ENCODE measurements at regions not wholly inside any gene's neighbourhood (a gene's known extent, or its start where the extent isn't known, plus 50 kb on each side); places are given as distances from the start of the nearest gene placed in this dataset.

GRCh38 chr9:120071760-120072159 lies 508.2 kb downstream of the CDK5RAP2 start:
- H3K9me3 Mint-ChIP-seq = no peaks in the 10 kb centered on the region
- H3K4me3 Mint-ChIP-seq = no peak overlapping the region

GRCh38 chr9:120066315-120066714 lies 513.7 kb downstream of the CDK5RAP2 start:
- no peak overlapping the region for H3K27ac Mint-ChIP-seq
- DNase-seq = no peak
- H3K4me1 Mint-ChIP-seq (ENCODE audit: low read depth) = no peaks in the 10 kb centered on the region
- peaks cover 1 to 2% of the 10 kb centered on the region in 2 donors for H3K9me3 Mint-ChIP-seq
- H3K4me3 Mint-ChIP-seq = no peak overlapping the region
- no peaks in the 10 kb centered on the region for H3K36me3 Mint-ChIP-seq (ENCODE audit: insufficient read depth in 2 of 2)
- H3K27me3 Mint-ChIP-seq (ENCODE audit: low read depth) = no peaks in the 10 kb centered on the region
- no peak for ATAC-seq (replicated peaks in 1 of 2)

More at GRCh38 chr9:120071760-120072159, 508.2 kb downstream of the CDK5RAP2 start:
- DNase-seq (no peak), ATAC-seq (replicated peaks in 1 of 2) (no peak)
- Mint-ChIP-seq H3K36me3 (ENCODE audit: insufficient read depth in 2 of 2) (no peaks in the 10 kb centered on the region), H3K4me1 (ENCODE audit: low read depth) (no peaks in the 10 kb centered on the region), H3K27me3 (ENCODE audit: low read depth) (no peaks in the 10 kb centered on the region), H3K27ac (no peak overlapping the region)

DNA sequence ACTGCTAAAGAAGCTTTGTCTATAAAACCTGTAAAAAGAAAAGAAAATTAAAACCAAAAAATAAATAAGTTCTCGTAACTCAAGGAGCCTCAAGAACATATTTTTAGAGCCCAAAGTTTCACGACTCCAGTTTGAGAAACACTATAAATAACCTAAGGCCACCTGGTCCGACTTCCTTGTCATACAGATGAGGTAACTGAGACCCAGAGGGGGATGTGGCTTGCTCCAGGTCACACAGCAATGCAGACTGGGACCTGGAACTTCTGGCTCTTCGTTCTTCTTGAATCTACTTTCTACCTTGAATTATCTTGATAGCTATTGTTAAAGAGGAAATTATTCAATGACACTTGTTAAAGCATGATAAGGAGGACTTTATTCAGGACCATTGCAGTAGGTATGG lies 514.8 kb downstream of the CDK5RAP2 start:
- DNase-seq (no peak), ATAC-seq (replicated peaks in 1 of 2) (no peak)
- H3K27ac Mint-ChIP-seq = no peak overlapping the region
- H3K4me3 Mint-ChIP-seq = no peak overlapping the region
- no peaks in the 10 kb centered on the region for H3K36me3 Mint-ChIP-seq (ENCODE audit: insufficient read depth in 2 of 2)
- H3K9me3 Mint-ChIP-seq = peaks cover 1 to 2% of the 10 kb centered on the region in 2 donors
- H3K4me1 Mint-ChIP-seq (ENCODE audit: low read depth) = no peaks in the 10 kb centered on the region
- H3K27me3 Mint-ChIP-seq (ENCODE audit: low read depth) = no peaks in the 10 kb centered on the region

GRCh38 chr9:120045011-120045410 lies 535.0 kb downstream of the CDK5RAP2 start:
- H3K36me3 Mint-ChIP-seq (ENCODE audit: insufficient read depth in 2 of 2) = no peaks in the 10 kb centered on the region
- H3K4me3 Mint-ChIP-seq = no peak overlapping the region
- ATAC-seq (replicated peaks in 1 of 2) (no peak), DNase-seq (no peak)
- H3K9me3 Mint-ChIP-seq = peaks cover 0 to 4% of the 10 kb centered on the region in 2 donors
- H3K27me3 Mint-ChIP-seq (ENCODE audit: low read depth) = no peaks in the 10 kb centered on the region
- no peaks in the 10 kb centered on the region for H3K4me1 Mint-ChIP-seq (ENCODE audit: low read depth)
- no peak overlapping the region for H3K27ac Mint-ChIP-seq

- Mint-ChIP-seq H3K4me3 (no peak overlapping the region), H3K27ac (no peak overlapping the region), H3K9me3 (peaks cover 0 to 4% of the 10 kb centered on the region in 2 donors), H3K36me3 (ENCODE audit: insufficient read depth in 2 of 2) (no peaks in the 10 kb centered on the region), H3K4me1 (ENCODE audit: low read depth) (no peaks in the 10 kb centered on the region), H3K27me3 (ENCODE audit: low read depth) (no peaks in the 10 kb centered on the region)
- ATAC-seq (replicated peaks in 1 of 2) (no peak), DNase-seq (no peak)
Observed at GRCh38 chr9:120043448-120043847, 536.5 kb downstream of the CDK5RAP2 start.

DNA sequence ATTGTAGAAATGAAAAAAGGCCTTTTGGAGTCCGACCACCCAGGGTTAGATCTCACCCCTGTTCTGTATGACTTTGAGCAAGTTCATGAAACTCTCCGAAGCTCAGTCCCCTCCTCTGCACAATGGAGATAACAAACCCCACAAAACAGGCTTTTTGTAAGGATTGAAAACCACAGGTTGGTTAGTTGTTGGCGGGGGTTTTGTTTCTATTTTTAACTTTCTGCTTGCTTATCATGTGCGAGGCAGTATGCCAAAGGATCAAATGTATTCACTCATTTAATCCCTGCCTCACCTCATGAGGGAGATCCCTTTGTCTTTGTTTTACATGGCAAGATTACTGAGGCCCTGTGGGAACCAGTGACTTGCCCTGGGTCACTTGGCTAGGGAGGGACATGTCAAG lies 539.1 kb downstream of the CDK5RAP2 start:
- H3K4me1 Mint-ChIP-seq (ENCODE audit: low read depth) = no peaks in the 10 kb centered on the region
- ATAC-seq (replicated peaks in 1 of 2) (no peak), DNase-seq (no peak)
- H3K27me3 Mint-ChIP-seq (ENCODE audit: low read depth) = no peaks in the 10 kb centered on the region
- H3K27ac Mint-ChIP-seq = no peak overlapping the region
- peaks cover 0 to 4% of the 10 kb centered on the region in 2 donors for H3K9me3 Mint-ChIP-seq
- H3K4me3 Mint-ChIP-seq = no peak overlapping the region
- no peaks in the 10 kb centered on the region for H3K36me3 Mint-ChIP-seq (ENCODE audit: insufficient read depth in 2 of 2)

DNA sequence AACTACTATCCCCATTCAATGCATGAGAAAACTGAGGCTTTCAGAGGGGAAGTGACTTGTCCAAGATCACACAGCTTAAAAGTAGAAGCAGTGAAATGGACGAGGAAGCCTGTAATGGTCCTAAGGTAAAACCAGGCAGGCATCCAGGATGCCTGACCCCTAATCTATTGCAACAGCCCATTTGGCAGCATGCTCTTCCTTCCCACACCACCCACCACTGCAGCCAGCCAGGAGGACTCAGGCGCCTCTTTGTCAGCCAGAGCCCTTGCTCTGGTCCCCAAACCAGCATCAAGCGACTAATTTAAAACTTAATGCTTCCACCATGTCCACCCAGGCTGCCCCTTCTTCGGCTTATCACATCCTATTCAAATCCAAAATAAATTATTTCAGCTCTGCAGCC lies 541.6 kb downstream of the CDK5RAP2 start:
- Mint-ChIP-seq H3K36me3 (ENCODE audit: insufficient read depth in 2 of 2) (no peaks in the 10 kb centered on the region), H3K4me1 (ENCODE audit: low read depth) (no peaks in the 10 kb centered on the region), H3K9me3 (no peaks in the 10 kb centered on the region), H3K27me3 (ENCODE audit: low read depth) (no peaks in the 10 kb centered on the region), H3K4me3 (no peak overlapping the region), H3K27ac (no peak overlapping the region)
- DNase-seq (no peak), ATAC-seq (replicated peaks in 1 of 2) (no peak)

DNA sequence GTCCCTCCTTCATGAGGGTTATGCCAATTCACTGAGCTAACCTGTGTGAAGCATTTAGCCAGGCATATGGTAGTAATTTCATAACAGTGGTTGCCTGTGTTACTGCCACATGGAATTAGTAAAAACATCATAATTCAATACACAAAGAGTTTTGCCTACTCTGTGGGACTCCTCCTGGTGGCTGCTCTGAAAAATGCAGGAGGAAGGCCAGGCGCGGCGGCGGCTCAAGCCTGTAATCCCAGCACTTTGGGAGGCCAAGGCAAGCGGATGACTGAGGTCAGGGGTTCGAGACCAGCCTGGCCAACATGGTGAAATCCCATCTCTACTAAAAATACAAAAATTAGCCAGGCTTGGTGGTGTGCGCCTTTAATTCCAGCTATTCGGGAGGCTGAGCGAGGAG lies 547.3 kb downstream of the CDK5RAP2 start:
- no peaks in the 10 kb centered on the region for H3K9me3 Mint-ChIP-seq
- H3K4me3 Mint-ChIP-seq = no peak overlapping the region
- no peak overlapping the region for H3K27ac Mint-ChIP-seq
- no peaks in the 10 kb centered on the region for H3K4me1 Mint-ChIP-seq (ENCODE audit: low read depth)
- DNase-seq = no peak
- ATAC-seq (replicated peaks in 1 of 2) = no peak
- H3K27me3 Mint-ChIP-seq (ENCODE audit: low read depth) = no peaks in the 10 kb centered on the region
- no peaks in the 10 kb centered on the region for H3K36me3 Mint-ChIP-seq (ENCODE audit: insufficient read depth in 2 of 2)

- DNase-seq (no peak), ATAC-seq (replicated peaks in 1 of 2) (no peak)
- H3K4me1 Mint-ChIP-seq (ENCODE audit: low read depth) = no peaks in the 10 kb centered on the region
- no peaks in the 10 kb centered on the region for H3K36me3 Mint-ChIP-seq (ENCODE audit: insufficient read depth in 2 of 2)
- H3K27me3 Mint-ChIP-seq (ENCODE audit: low read depth) = no peaks in the 10 kb centered on the region
- H3K27ac Mint-ChIP-seq = no peak overlapping the region
- no peak overlapping the region for H3K4me3 Mint-ChIP-seq
- no peaks in the 10 kb centered on the region for H3K9me3 Mint-ChIP-seq
Observed at GRCh38 chr9:120030847-120031246, 549.1 kb downstream of the CDK5RAP2 start.

DNA sequence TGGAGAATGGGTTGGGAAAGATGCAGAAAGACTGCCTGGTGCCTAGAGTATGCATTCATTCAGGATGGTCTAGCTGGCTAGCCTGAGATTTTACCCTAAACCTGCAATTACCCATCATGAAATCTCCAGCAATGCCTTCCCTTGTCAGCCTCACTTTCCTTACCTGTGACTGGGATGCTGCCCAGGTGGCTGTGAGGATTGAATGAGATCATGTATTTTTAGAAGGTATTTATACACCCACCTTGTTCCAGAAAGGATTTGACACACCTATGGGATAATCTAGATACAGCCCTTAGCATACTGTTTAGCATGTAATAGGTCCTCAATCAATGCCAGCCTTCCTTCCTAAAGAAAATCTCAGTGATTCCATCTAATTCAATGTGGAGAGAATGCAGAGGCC lies 561.4 kb downstream of the CDK5RAP2 start:
- no peaks in the 10 kb centered on the region for H3K27me3 Mint-ChIP-seq (ENCODE audit: low read depth)
- no peaks in the 10 kb centered on the region for H3K4me1 Mint-ChIP-seq (ENCODE audit: low read depth)
- no peaks in the 10 kb centered on the region for H3K36me3 Mint-ChIP-seq (ENCODE audit: insufficient read depth in 2 of 2)
- H3K9me3 Mint-ChIP-seq = peaks cover 0 to 2% of the 10 kb centered on the region in 2 donors
- no peak overlapping the region for H3K27ac Mint-ChIP-seq
- DNase-seq (no peak), ATAC-seq (replicated peaks in 1 of 2) (no peak)
- no peak overlapping the region for H3K4me3 Mint-ChIP-seq

DNA sequence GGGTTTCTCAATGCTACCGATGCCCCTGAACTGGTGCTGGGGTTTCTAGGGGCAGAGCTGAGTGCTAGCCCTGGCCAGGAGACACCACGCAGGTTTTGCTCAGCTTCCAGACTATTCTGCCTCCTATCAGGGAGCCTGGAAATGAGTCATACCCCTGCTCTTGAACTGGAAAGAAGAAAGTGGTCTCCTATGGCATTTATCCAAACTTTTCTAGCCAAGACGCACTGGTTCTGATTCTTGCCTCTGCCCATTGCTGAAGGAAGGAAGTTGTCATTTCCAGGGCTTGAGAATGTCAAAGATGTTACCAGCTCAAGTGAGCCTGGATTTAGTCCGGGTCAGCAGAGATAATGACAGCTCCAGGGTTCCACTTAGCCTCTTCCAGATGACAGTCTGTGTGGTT lies 561.9 kb downstream of the CDK5RAP2 start:
- H3K4me1 Mint-ChIP-seq (ENCODE audit: low read depth) = no peaks in the 10 kb centered on the region
- peaks cover 0 to 2% of the 10 kb centered on the region in 2 donors for H3K9me3 Mint-ChIP-seq
- DNase-seq (no peak), ATAC-seq (replicated peaks in 1 of 2) (no peak)
- H3K27ac Mint-ChIP-seq = no peak overlapping the region
- no peaks in the 10 kb centered on the region for H3K36me3 Mint-ChIP-seq (ENCODE audit: insufficient read depth in 2 of 2)
- H3K4me3 Mint-ChIP-seq = no peak overlapping the region
- H3K27me3 Mint-ChIP-seq (ENCODE audit: low read depth) = no peaks in the 10 kb centered on the region

DNA sequence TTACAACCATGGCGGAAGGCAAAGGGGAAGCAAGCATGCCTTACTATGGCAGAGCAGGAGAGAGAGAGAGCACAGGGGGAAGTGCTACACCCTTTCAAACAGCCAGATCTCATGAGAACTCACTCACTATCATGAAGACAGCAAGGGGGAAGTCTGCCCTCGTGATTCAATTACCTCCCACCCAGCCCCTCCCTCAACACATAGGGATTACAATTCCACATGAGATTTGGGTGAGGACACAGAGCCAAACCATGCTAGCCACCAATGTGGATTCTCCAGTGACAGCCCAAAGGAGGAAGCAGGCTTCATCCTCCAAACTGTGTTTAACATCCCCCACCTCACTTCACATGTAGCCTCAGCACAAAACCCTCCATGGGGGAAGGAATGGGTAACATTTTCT lies 563.7 kb downstream of the CDK5RAP2 start:
- Mint-ChIP-seq H3K4me3 (no peak overlapping the region), H3K27ac (no peak overlapping the region), H3K9me3 (peaks cover 0 to 2% of the 10 kb centered on the region in 2 donors), H3K27me3 (ENCODE audit: low read depth) (no peaks in the 10 kb centered on the region), H3K36me3 (ENCODE audit: insufficient read depth in 2 of 2) (no peaks in the 10 kb centered on the region), H3K4me1 (ENCODE audit: low read depth) (no peaks in the 10 kb centered on the region)
- ATAC-seq (replicated peaks in 1 of 2) (no peak), DNase-seq (no peak)

- H3K4me3 Mint-ChIP-seq = no peak overlapping the region
- H3K27ac Mint-ChIP-seq = no peak overlapping the region
- no peaks in the 10 kb centered on the region for H3K4me1 Mint-ChIP-seq (ENCODE audit: low read depth)
- H3K9me3 Mint-ChIP-seq = no peaks in the 10 kb centered on the region
- H3K27me3 Mint-ChIP-seq (ENCODE audit: low read depth) = no peaks in the 10 kb centered on the region
- no peak for DNase-seq
- H3K36me3 Mint-ChIP-seq (ENCODE audit: insufficient read depth in 2 of 2) = no peaks in the 10 kb centered on the region
- no peak for ATAC-seq (replicated peaks in 1 of 2)
Observed at GRCh38 chr9:120014796-120015195, 565.2 kb downstream of the CDK5RAP2 start.

- H3K4me3 Mint-ChIP-seq = no peak overlapping the region
- H3K27ac Mint-ChIP-seq = no peak overlapping the region
- H3K27me3 Mint-ChIP-seq (ENCODE audit: low read depth) = no peaks in the 10 kb centered on the region
- H3K4me1 Mint-ChIP-seq (ENCODE audit: low read depth) = no peaks in the 10 kb centered on the region
- H3K36me3 Mint-ChIP-seq (ENCODE audit: insufficient read depth in 2 of 2) = no peaks in the 10 kb centered on the region
- H3K9me3 Mint-ChIP-seq = peaks cover 0 to 2% of the 10 kb centered on the region in 2 donors
- ATAC-seq (replicated peaks in 1 of 2) (no peak), DNase-seq (no peak)
Observed at GRCh38 chr9:120009856-120010255, 570.1 kb downstream of the CDK5RAP2 start.
